ENCODE measurements at regions not wholly inside any gene's neighbourhood (a gene's known extent, or its start where the extent isn't known, plus 50 kb on each side); places are given as distances from the start of the nearest gene placed in this dataset.

- TF ChIP-seq, protein P1, sequence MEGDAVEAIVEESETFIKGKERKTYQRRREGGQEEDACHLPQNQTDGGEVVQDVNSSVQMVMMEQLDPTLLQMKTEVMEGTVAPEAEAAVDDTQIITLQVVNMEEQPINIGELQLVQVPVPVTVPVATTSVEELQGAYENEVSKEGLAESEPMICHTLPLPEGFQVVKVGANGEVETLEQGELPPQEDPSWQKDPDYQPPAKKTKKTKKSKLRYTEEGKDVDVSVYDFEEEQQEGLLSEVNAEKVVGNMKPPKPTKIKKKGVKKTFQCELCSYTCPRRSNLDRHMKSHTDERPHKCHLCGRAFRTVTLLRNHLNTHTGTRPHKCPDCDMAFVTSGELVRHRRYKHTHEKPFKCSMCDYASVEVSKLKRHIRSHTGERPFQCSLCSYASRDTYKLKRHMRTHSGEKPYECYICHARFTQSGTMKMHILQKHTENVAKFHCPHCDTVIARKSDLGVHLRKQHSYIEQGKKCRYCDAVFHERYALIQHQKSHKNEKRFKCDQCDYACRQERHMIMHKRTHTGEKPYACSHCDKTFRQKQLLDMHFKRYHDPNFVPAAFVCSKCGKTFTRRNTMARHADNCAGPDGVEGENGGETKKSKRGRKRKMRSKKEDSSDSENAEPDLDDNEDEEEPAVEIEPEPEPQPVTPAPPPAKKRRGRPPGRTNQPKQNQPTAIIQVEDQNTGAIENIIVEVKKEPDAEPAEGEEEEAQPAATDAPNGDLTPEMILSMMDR (IDR thresholded peaks at IDR 0.05; ENCODE audit: low read depth, low read length): no peak
- TF ChIP-seq EZH2phosphoT487 (IDR thresholded peaks at IDR 0.05; ENCODE audit: low read depth): no peak
Observed at GRCh38 chr11:50192743-50193142, 160.1 kb downstream of the OR4C45 start.

Data from OCI-LY3 (cell line).